Endothelial cell of umbilical vein (primary cell): ENCODE measurements at regions not wholly inside any gene's neighbourhood (a gene's known extent, or its start where the extent isn't known, plus 50 kb on each side); places are given as distances from the start of the nearest gene placed in this dataset.

ENCODE experiments used
- BruUV-seq: library from RNA; stranded (reverse); fragments of 400-500 nt; replicated peaks from 2 replicates; lab custom pipeline; 2021; lab: Mats Ljungman, UMichigan
- CTCF ChIA-PET: fragments of 300-600, 350-600 bp; sonication (Branson Sonifier 250); formaldehyde crosslinking; loops from one replicate; lab custom pipeline; 2021; ENCODE audit warnings: antibody characterized with exemption, inconsistent platforms; lab: Charles Lee
- POLR2A ChIA-PET: fragments of 300-600, 350-600 bp; sonication (Branson Sonifier 250); formaldehyde crosslinking; loops from one replicate; lab custom pipeline; 2021; ENCODE audit warnings: antibody characterized with exemption, inconsistent platforms; lab: Charles Lee
- DNase-seq: peaks from one replicate; pipeline ENCODE4 v3.0.0-alpha.2; 2011; ENCODE audit warnings: low read depth, low spot score
- FAIRE-seq: peaks from 2 replicates; lab custom pipeline; 2011; peaks lifted over from hg19 to GRCh38; lab: Jason Lieb, UNC
- H2AFZ ChIP-seq: 2 replicates; pipeline ENCODE4 v1.6.0; 2012; ENCODE audit warnings: low read depth, low read length, control low read depth, inconsistent platforms
- H3K27ac ChIP-seq: 2 replicates; pipeline ENCODE4 v1.5.1; 2011; ENCODE audit warnings: low read depth, mild to moderate bottlenecking, control low read depth, low read length, moderate library complexity; ENCODE audit not compliant: insufficient read depth
- H3K27me3 ChIP-seq, 2 experiments: 2 replicates each; pipeline versions ENCODE4 v1.6.0 to v1.6.1; 2011; ENCODE audit warnings: low read length in 2 of 2, mixed read lengths in 1 of 2; ENCODE audit not compliant: control insufficient read depth in 2 of 2, insufficient read depth in 2 of 2
- H3K36me3 ChIP-seq, 2 experiments: 2 replicates in 1 of 2; 3 replicates in 1 of 2; pipeline ENCODE4 v1.5.1; 2011; ENCODE audit warnings: low read length in 2 of 2, mild to moderate bottlenecking in 1 of 2, moderate library complexity in 1 of 2; ENCODE audit not compliant: control insufficient read depth in 2 of 2, insufficient read depth in 2 of 2; ENCODE audit errors: extremely low read depth in 1 of 2
- H3K4me1 ChIP-seq: 3 replicates; pipeline ENCODE4 v1.5.1; 2011; ENCODE audit warnings: mild to moderate bottlenecking, low read length; ENCODE audit not compliant: control insufficient read depth, insufficient read depth; ENCODE audit errors: extremely low read depth
- H3K4me2 ChIP-seq: 2 replicates; pipeline ENCODE4 v1.6.1; 2011; ENCODE audit warnings: low read length, control low read depth, mixed read lengths; ENCODE audit not compliant: insufficient read depth
- H3K4me3 ChIP-seq, 3 experiments: fragments of 200-600 bp in 1 of 3; sonication (generic), shearing (Covaris generic) in 1 of 3; replicated peaks in 1 of 3; 2 replicates each; pipeline ENCODE4 v1.5.1; 2011 to 2016; ENCODE audit warnings: control low read depth in 3 of 3, low read length in 3 of 3, mild to moderate bottlenecking in 2 of 3, inconsistent platforms in 1 of 3, low read depth in 1 of 3, moderate library complexity in 1 of 3; ENCODE audit not compliant: insufficient read depth in 1 of 3
- H3K79me2 ChIP-seq: 2 replicates; pipeline ENCODE4 v1.6.0; 2012; ENCODE audit warnings: low read length, inconsistent platforms; ENCODE audit not compliant: control insufficient read depth, insufficient read depth
- H3K9ac ChIP-seq: replicated peaks from 2 replicates; pipeline ENCODE3; 2011; ENCODE audit warnings: low read length, control low read depth; ENCODE audit not compliant: insufficient read depth; ENCODE audit errors: extremely low read depth
- H3K9me1 ChIP-seq: replicated peaks from 3 replicates; pipeline ENCODE4 v1.6.0; 2011; ENCODE audit warnings: mild to moderate bottlenecking, low read length; ENCODE audit not compliant: control insufficient read depth, insufficient read depth; ENCODE audit errors: extremely low read depth
- H3K9me3 ChIP-seq: replicated peaks from 2 replicates; pipeline ENCODE4 v1.5.1; 2012; ENCODE audit warnings: low read length, inconsistent platforms; ENCODE audit not compliant: control insufficient read depth, insufficient read depth
- H4K20me1 ChIP-seq: replicated peaks from 2 replicates; pipeline ENCODE3; 2011; ENCODE audit warnings: mild to moderate bottlenecking, low read length; ENCODE audit not compliant: control insufficient read depth, insufficient read depth; ENCODE audit errors: extremely low read depth
- EZH2 ChIP-seq: IDR thresholded peaks from 2 replicates; pipeline ENCODE4 v1.6.1; 2012; ENCODE audit warnings: borderline replicate concordance, low read depth, mild to moderate bottlenecking, moderate library complexity, low read length, inconsistent platforms; ENCODE audit not compliant: severe bottlenecking
- FOS ChIP-seq: IDR thresholded peaks from 2 replicates; pipeline ENCODE4 v1.6.1; 2011; ENCODE audit warnings: mild to moderate bottlenecking, low read length, moderate library complexity, borderline replicate concordance; ENCODE audit not compliant: insufficient read depth
- GATA2 ChIP-seq: IDR thresholded peaks from 2 replicates; pipeline ENCODE4 v1.7.0; 2011; ENCODE audit warnings: low read depth, mild to moderate bottlenecking, moderate library complexity, mixed read lengths, low read length; ENCODE audit not compliant: insufficient read length, insufficient read depth
- JUN ChIP-seq: IDR thresholded peaks from 2 replicates; pipeline ENCODE4 v1.6.1; 2011; ENCODE audit warnings: borderline replicate concordance, low read depth; ENCODE audit not compliant: insufficient read length, insufficient read depth
- MYC ChIP-seq: IDR thresholded peaks from one replicate; pipeline ENCODE4 v1.6.1; 2011; ENCODE audit warnings: mild to moderate bottlenecking, low read depth, low read length
- POLR2A ChIP-seq: IDR thresholded peaks from 2 replicates; pipeline ENCODE4 v1.6.1; 2012; ENCODE audit warnings: low read depth, mild to moderate bottlenecking, control low read depth, low read length
- POLR2AphosphoS5 ChIP-seq: IDR thresholded peaks from 2 replicates; pipeline ENCODE4 v1.6.1; 2012; ENCODE audit warnings: low read depth, mild to moderate bottlenecking, control low read depth, low read length, moderate library complexity; ENCODE audit not compliant: insufficient read depth
- dilution Hi-C: fragments of 300-500 bp; cut with MboI; formaldehyde crosslinking; loops from one replicate; pipeline ENCODE4 v1.15.0; 2019; ENCODE audit warnings: low sequenced_read_pairs; ENCODE audit not compliant: extremely low pct_ligation_motif_present
- intact Hi-C: fragments of 100-400 bp; cut with micrococcal nuclease; formaldehyde crosslinking; loops from one replicate; pipeline ENCODE4 v1.10.0; 2022
- TF ChIP-seq, protein P1 (sequence below), 2 donors: IDR thresholded peaks; 1 replicate in 1 of 2; 2 replicates in 1 of 2; pipeline ENCODE4 v1.5.1; 2011; ENCODE audit warnings: low read length in 2 of 2, mild to moderate bottlenecking in 2 of 2, moderate library complexity in 2 of 2, control low read depth in 1 of 2, inconsistent platforms in 1 of 2, low read depth in 1 of 2; ENCODE audit not compliant: insufficient read depth in 1 of 2; ENCODE audit errors: extremely low read depth in 1 of 2
- TF ChIP-seq, protein P2 (sequence below): IDR thresholded peaks from 2 replicates; pipeline ENCODE4 v1.6.1; 2011; ENCODE audit not compliant: insufficient read depth, insufficient read length

DNA sequence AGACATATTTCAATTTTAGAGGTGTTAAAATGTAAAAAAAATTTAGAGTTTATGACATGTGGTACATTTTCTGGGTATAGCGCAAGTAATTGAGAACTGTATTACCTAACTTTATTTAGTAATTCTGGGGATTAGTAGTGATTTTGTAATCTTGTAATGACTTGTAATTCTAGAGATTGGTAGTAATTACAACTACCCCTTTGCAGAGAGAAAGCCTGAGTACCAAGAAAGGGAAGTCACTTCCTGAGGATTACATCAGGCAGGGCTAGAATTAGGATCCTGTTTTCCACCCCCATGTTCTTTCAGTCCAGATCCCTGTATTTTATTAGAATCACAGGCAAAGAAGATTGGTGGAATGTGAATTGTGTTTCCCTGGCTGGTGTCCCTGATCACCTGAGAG, 274.9 kb downstream of the KCNRG start:
- FAIRE-seq (no peak), DNase-seq (no peak)
- no peaks in the 10 kb centered on the region for H3K79me2 ChIP-seq
- ChIA-PET CTCF (no interaction called here), POLR2A (no interaction called here)
- H3K4me1 ChIP-seq, result no peaks in the 10 kb centered on the region
- no peak overlapping the region for H3K9ac ChIP-seq
- no peaks in the 10 kb centered on the region for H3K9me3 ChIP-seq
- no TSS peak for BruUV-seq
- H3K9me1 ChIP-seq, result no peaks in the 10 kb centered on the region
- no peak overlapping the region for H2AFZ ChIP-seq
- no peak overlapping the region for H3K27ac ChIP-seq
- peaks cover 0 to 6% of the 10 kb centered on the region in 2 experiments for H3K27me3 ChIP-seq
- dilution Hi-C loops (no loop called here), intact Hi-C loops (no loop called here)
- H3K4me3 ChIP-seq, result no peak overlapping the region
- no peak overlapping the region for H3K4me2 ChIP-seq
- no peaks in the 10 kb centered on the region for H4K20me1 ChIP-seq
- TF ChIP-seq GATA2, result no peak
- TF ChIP-seq FOS, result no peak
- TF ChIP-seq, protein P1, sequence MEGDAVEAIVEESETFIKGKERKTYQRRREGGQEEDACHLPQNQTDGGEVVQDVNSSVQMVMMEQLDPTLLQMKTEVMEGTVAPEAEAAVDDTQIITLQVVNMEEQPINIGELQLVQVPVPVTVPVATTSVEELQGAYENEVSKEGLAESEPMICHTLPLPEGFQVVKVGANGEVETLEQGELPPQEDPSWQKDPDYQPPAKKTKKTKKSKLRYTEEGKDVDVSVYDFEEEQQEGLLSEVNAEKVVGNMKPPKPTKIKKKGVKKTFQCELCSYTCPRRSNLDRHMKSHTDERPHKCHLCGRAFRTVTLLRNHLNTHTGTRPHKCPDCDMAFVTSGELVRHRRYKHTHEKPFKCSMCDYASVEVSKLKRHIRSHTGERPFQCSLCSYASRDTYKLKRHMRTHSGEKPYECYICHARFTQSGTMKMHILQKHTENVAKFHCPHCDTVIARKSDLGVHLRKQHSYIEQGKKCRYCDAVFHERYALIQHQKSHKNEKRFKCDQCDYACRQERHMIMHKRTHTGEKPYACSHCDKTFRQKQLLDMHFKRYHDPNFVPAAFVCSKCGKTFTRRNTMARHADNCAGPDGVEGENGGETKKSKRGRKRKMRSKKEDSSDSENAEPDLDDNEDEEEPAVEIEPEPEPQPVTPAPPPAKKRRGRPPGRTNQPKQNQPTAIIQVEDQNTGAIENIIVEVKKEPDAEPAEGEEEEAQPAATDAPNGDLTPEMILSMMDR (IDR thresholded peaks at IDR 0.05; ENCODE audit: extremely low read depth in 1 of 2, insufficient read depth in 1 of 2, low read depth in 1 of 2, low read length in 2 of 2), result no peak
- TF ChIP-seq JUN, result no peak
- TF ChIP-seq MYC, result no peak
- no peak for TF ChIP-seq POLR2AphosphoS5
- TF ChIP-seq, protein P2, sequence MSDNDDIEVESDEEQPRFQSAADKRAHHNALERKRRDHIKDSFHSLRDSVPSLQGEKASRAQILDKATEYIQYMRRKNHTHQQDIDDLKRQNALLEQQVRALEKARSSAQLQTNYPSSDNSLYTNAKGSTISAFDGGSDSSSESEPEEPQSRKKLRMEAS, result no peak
- TF ChIP-seq EZH2, result no peak
- TF ChIP-seq POLR2A, result no peak
- H3K36me3 ChIP-seq, result no peaks in the 10 kb centered on the region
